HEK293 (cell line): ENCODE measurements at regions not wholly inside any gene's neighbourhood (a gene's known extent, or its start where the extent isn't known, plus 50 kb on each side); places are given as distances from the start of the nearest gene placed in this dataset.

Experiments
- CTCF ChIA-PET: fragments of 350-600 bp; formaldehyde crosslinking; extraction: SDS; loops from one replicate; lab custom pipeline; 2021; ENCODE audit warnings: antibody characterized with exemption; lab: Yijun Ruan, JAX
- POLR2A ChIA-PET: fragments of 300-600 bp; formaldehyde crosslinking; extraction: SDS; loops from one replicate; lab custom pipeline; 2020; ENCODE audit warnings: antibody characterized with exemption, inconsistent platforms; lab: Yijun Ruan, JAX
- H3K27ac ChIP-seq: fragments of 200-500 bp; sonication (Bioruptor generic); 2 replicates; pipeline ENCODE4 v1.5.1; 2014; ENCODE audit warnings: low read depth, low read length, control low read depth, inconsistent platforms; ENCODE audit errors: extremely low read depth
- H3K36me3 ChIP-seq, 2 experiments: fragments of 200-500 bp in 1 of 2; sonication (Bioruptor generic) in 1 of 2; 1 replicate in 1 of 2; 2 replicates in 1 of 2; pipeline ENCODE4 v1.5.1; 2014 to 2017; ENCODE audit warnings: inconsistent platforms in 2 of 2, low read length in 2 of 2; ENCODE audit not compliant: control insufficient read depth in 2 of 2, insufficient read depth in 1 of 2
- H3K4me1 ChIP-seq: fragments of 200-500 bp; sonication (Bioruptor generic); 2 replicates; pipeline ENCODE4 v1.5.1; 2014; ENCODE audit warnings: mild to moderate bottlenecking, low read length, inconsistent platforms; ENCODE audit not compliant: control insufficient read depth, insufficient read depth
- H3K4me3 ChIP-seq: 2 replicates; pipeline ENCODE4 v1.5.1; 2011; ENCODE audit warnings: low read depth, mild to moderate bottlenecking, control low read depth, low read length, moderate library complexity
- H3K9me3 ChIP-seq: fragments of 200-500 bp; sonication (Bioruptor generic); 2 replicates; pipeline ENCODE4 v1.5.1; 2014; ENCODE audit warnings: low read depth, low read length, inconsistent platforms; ENCODE audit not compliant: control insufficient read depth, insufficient read depth
- BCL6B ChIP-seq: fragments of 450-650 bp; formaldehyde crosslinking; IDR thresholded peaks from 2 replicates; pipeline ENCODE4 v1.5.1; 2017; ENCODE audit warnings: missing biosample characterization, missing genetic modification characterization
- EGR2 ChIP-seq: fragments of 450-650 bp; formaldehyde crosslinking; IDR thresholded peaks from 2 replicates; pipeline ENCODE4 v1.5.1; 2016; ENCODE audit warnings: low read depth, missing biosample characterization, missing genetic modification characterization
- FEZF1 ChIP-seq: fragments of 450-650 bp; formaldehyde crosslinking; IDR thresholded peaks from 2 replicates; pipeline ENCODE4 v1.5.1; 2016; ENCODE audit warnings: missing biosample characterization, missing genetic modification characterization
- GFI1B ChIP-seq: fragments of 450-650 bp; formaldehyde crosslinking; IDR thresholded peaks from 2 replicates; pipeline ENCODE4 v1.5.1; 2016; ENCODE audit warnings: missing biosample characterization, missing genetic modification characterization
- PRDM10 ChIP-seq: fragments of 450-650 bp; formaldehyde crosslinking; IDR thresholded peaks from 2 replicates; pipeline ENCODE4 v1.5.1; 2016; ENCODE audit warnings: missing biosample characterization, missing genetic modification characterization
- SP7 ChIP-seq: fragments of 450-650 bp; formaldehyde crosslinking; IDR thresholded peaks from 2 replicates; pipeline ENCODE4 v1.5.1; 2016; ENCODE audit warnings: missing biosample characterization, missing genetic modification characterization
- ZBTB8A ChIP-seq: fragments of 450-650 bp; formaldehyde crosslinking; IDR thresholded peaks from 2 replicates; pipeline ENCODE4 v1.5.1; 2016; ENCODE audit warnings: missing biosample characterization, missing genetic modification characterization
- ZEB2 ChIP-seq: fragments of 450-650 bp; formaldehyde crosslinking; IDR thresholded peaks from 2 replicates; pipeline ENCODE4 v1.5.1; 2016; ENCODE audit warnings: missing biosample characterization, missing genetic modification characterization
- ZFHX2 ChIP-seq: fragments of 450-650 bp; formaldehyde crosslinking; conservative IDR thresholded peaks from 2 replicates; pipeline ENCODE4 v1.5.1; 2016; ENCODE audit warnings: missing biosample characterization, missing genetic modification characterization
- ZFP41 ChIP-seq: fragments of 450-650 bp; formaldehyde crosslinking; IDR thresholded peaks from 2 replicates; pipeline ENCODE4 v1.5.1; 2016; ENCODE audit warnings: missing biosample characterization, missing genetic modification characterization, borderline replicate concordance
- ZIC2 ChIP-seq: fragments of 450-650 bp; formaldehyde crosslinking; IDR thresholded peaks from 2 replicates; pipeline ENCODE4 v1.5.1; 2016; ENCODE audit warnings: missing biosample characterization, missing genetic modification characterization
- ZNF16 ChIP-seq: fragments of 450-650 bp; formaldehyde crosslinking; IDR thresholded peaks from 2 replicates; pipeline ENCODE4 v1.5.1; 2016; ENCODE audit warnings: low read depth, missing biosample characterization, missing genetic modification characterization
- ZNF19 ChIP-seq: fragments of 450-650 bp; formaldehyde crosslinking; IDR thresholded peaks from 2 replicates; pipeline ENCODE4; 2016; ENCODE audit warnings: missing biosample characterization, missing genetic modification characterization, low read depth
- ZNF501 ChIP-seq: fragments of 450-650 bp; formaldehyde crosslinking; IDR thresholded peaks from 2 replicates; pipeline ENCODE4 v1.5.1; 2016; ENCODE audit warnings: missing biosample characterization, missing genetic modification characterization
- ZNF530 ChIP-seq: fragments of 450-650 bp; formaldehyde crosslinking; IDR thresholded peaks from 2 replicates; pipeline ENCODE4 v1.5.1; 2016; ENCODE audit warnings: low read depth, missing biosample characterization, missing genetic modification characterization
- ZNF692 ChIP-seq: fragments of 450-650 bp; formaldehyde crosslinking; IDR thresholded peaks from 2 replicates; pipeline ENCODE4 v1.5.1; 2016; ENCODE audit warnings: missing biosample characterization, missing genetic modification characterization
- ZNF768 ChIP-seq: fragments of 450-650 bp; formaldehyde crosslinking; IDR thresholded peaks from 2 replicates; pipeline ENCODE4 v1.5.1; 2018; ENCODE audit warnings: missing biosample characterization, mild to moderate bottlenecking, missing genetic modification characterization

- TF ChIP-seq BCL6B (tag by site-specific recombination) = peak; percentile 22; the same call in 1 of the 2 replicates
- TF ChIP-seq ZNF768 (tag by site-specific recombination) = no peak
- TF ChIP-seq PRDM10 (tag by site-specific recombination) = no peak; the same call in 1 of the 2 replicates
- TF ChIP-seq ZBTB8A (tag by site-specific recombination) = no peak
- no peak for TF ChIP-seq ZFP41 (tag by site-specific recombination)
- TF ChIP-seq GFI1B (tag by site-specific recombination) = 0 out of 2 replicates have a peak, but pooled peaks have one; percentile 44
- TF ChIP-seq ZEB2 = peak; percentile 71
- no peak for TF ChIP-seq ZNF16 (tag by site-specific recombination)
- no peak for TF ChIP-seq ZNF530 (tag by site-specific recombination)
- TF ChIP-seq FEZF1 (tag by site-specific recombination) = peak; percentile 51
- TF ChIP-seq ZNF19 (tag by site-specific recombination) = 0 out of 2 replicates have a peak, but pooled peaks have one; percentile 7
- peak; percentile 95 for TF ChIP-seq ZNF692 (tag by site-specific recombination)
These were observed 139.3 kb downstream of the CXCL12 start (continued) for GRCh38 chr10:44245601-44245938.

- H3K4me1 ChIP-seq = no peaks in the 10 kb centered on the region
- no peaks in the 10 kb centered on the region for H3K9me3 ChIP-seq
- no peak for TF ChIP-seq ZNF501 (tag by site-specific recombination)
- 0 out of 2 replicates have a peak, but pooled peaks have one; percentile 24 for TF ChIP-seq ZIC2 (tag by site-specific recombination)
- H3K4me3 ChIP-seq = no peak overlapping the region
- CTCF ChIA-PET = no interaction called here
- no peak overlapping the region for H3K27ac ChIP-seq
- H3K36me3 ChIP-seq = no peaks in the 10 kb centered on the region
- POLR2A ChIA-PET = no interaction called here
These were observed 139.9 kb downstream of the CXCL12 start for GRCh38 chr10:44244745-44245600.

- POLR2A ChIA-PET = no interaction called here
- Histone ChIP-seq H3K4me1 (no peaks in the 10 kb centered on the region), H3K9me3 (no peaks in the 10 kb centered on the region)
- CTCF ChIA-PET = no interaction called here
- TF ChIP-seq SP7 (tag by site-specific recombination) = no peak
- peak; percentile 75 for TF ChIP-seq ZFHX2 (tag by site-specific recombination)
- TF ChIP-seq EGR2 (tag by site-specific recombination) = peak; percentile 44; the same call in 1 of the 2 replicates
- TF ChIP-seq, all 188 proteins: peak for 2
- Histone ChIP-seq H3K36me3 (no peaks in the 10 kb centered on the region), H3K27ac (no peak overlapping the region), H3K4me3 (no peak overlapping the region)
These were observed 140.9 kb downstream of the CXCL12 start for GRCh38 chr10:44243851-44244510.
